MM.1S (cell line): ENCODE measurements at regions not wholly inside any gene's neighbourhood (a gene's known extent, or its start where the extent isn't known, plus 50 kb on each side); places are given as distances from the start of the nearest gene placed in this dataset.

Source experiments
- DNase-seq: peaks from one replicate; pipeline ENCODE4 v3.0.0-alpha.2; 2015
- H2AFZ ChIP-seq: fragments of 300-600 bp; sonication (generic); 2 replicates; pipeline ENCODE4 v1.6.0; 2016; ENCODE audit warnings: antibody characterized with exemption, low read length
- H3F3A ChIP-seq: fragments of 300-600 bp; sonication (generic); 2 replicates; pipeline ENCODE4 v1.6.1; 2016; ENCODE audit warnings: mild to moderate bottlenecking, antibody characterized with exemption, low read length, moderate library complexity, mixed read lengths; ENCODE audit not compliant: insufficient read depth
- H3K27ac ChIP-seq: fragments of 300-600 bp; sonication (generic); 2 replicates; pipeline ENCODE4 v1.5.1; 2016; ENCODE audit warnings: mild to moderate bottlenecking, low read length
- H3K27me3 ChIP-seq: fragments of 300-600 bp; sonication (generic); replicated peaks from 2 replicates; pipeline ENCODE4 v1.6.0; 2016; ENCODE audit warnings: low read length; ENCODE audit not compliant: insufficient read depth
- H3K36me3 ChIP-seq: fragments of 300-600 bp; sonication (generic); replicated peaks from 2 replicates; pipeline ENCODE4 v1.6.1; 2016; ENCODE audit warnings: mild to moderate bottlenecking, low read length, mixed read lengths; ENCODE audit not compliant: insufficient read depth
- H3K4me1 ChIP-seq: fragments of 300-600 bp; sonication (generic); 2 replicates; pipeline ENCODE4 v1.6.1; 2016; ENCODE audit warnings: low read length, mixed read lengths
- H3K4me2 ChIP-seq: fragments of 300-600 bp; sonication (generic); 2 replicates; pipeline ENCODE4 v1.6.0; 2016; ENCODE audit warnings: low read depth, low read length
- H3K4me3 ChIP-seq: fragments of 300-600 bp; sonication (generic); 2 replicates; pipeline ENCODE4 v1.5.1; 2016; ENCODE audit warnings: low read length, mixed read lengths
- H3K79me2 ChIP-seq: fragments of 300-600 bp; sonication (generic); 2 replicates; pipeline ENCODE4 v1.6.1; 2016; ENCODE audit warnings: mixed run types, low read length, mixed read lengths
- H3K9ac ChIP-seq: fragments of 300-600 bp; sonication (generic); 2 replicates; pipeline ENCODE4 v1.6.1; 2016; ENCODE audit warnings: low read length, mixed read lengths
- H3K9me2 ChIP-seq: fragments of 300-600 bp; sonication (generic); replicated peaks from 2 replicates; pipeline ENCODE4 v1.6.1; 2016; ENCODE audit warnings: mild to moderate bottlenecking, low read length, mixed read lengths; ENCODE audit not compliant: insufficient read depth
- H3K9me3 ChIP-seq: fragments of 300-600 bp; sonication (generic); replicated peaks from 2 replicates; pipeline ENCODE4 v1.6.1; 2016; ENCODE audit warnings: mild to moderate bottlenecking, low read length, mixed read lengths; ENCODE audit not compliant: insufficient read depth
- H4K20me1 ChIP-seq: fragments of 300-600 bp; sonication (generic); 2 replicates; pipeline ENCODE4 v1.6.1; 2016; ENCODE audit warnings: mild to moderate bottlenecking, low read length, moderate library complexity, mixed read lengths; ENCODE audit not compliant: insufficient read depth
- EZH2 ChIP-seq: fragments of 300-600 bp; sonication (generic); optimal IDR thresholded peaks from 2 replicates; pipeline ENCODE3; 2017; ENCODE audit warnings: low read depth, mild to moderate bottlenecking, antibody characterized with exemption, low read length, mixed read lengths
- EZH2phosphoT487 ChIP-seq: fragments of 300-600 bp; sonication (generic); IDR thresholded peaks from 2 replicates; pipeline ENCODE4 v1.6.1; 2018; ENCODE audit warnings: antibody characterized with exemption, low read length
- TF ChIP-seq, protein P1 (sequence below): fragments of 300-600 bp; sonication (generic); IDR thresholded peaks from 2 replicates; pipeline ENCODE4 v1.5.1; 2016; ENCODE audit warnings: antibody characterized with exemption, low read length, mixed read lengths

DNA sequence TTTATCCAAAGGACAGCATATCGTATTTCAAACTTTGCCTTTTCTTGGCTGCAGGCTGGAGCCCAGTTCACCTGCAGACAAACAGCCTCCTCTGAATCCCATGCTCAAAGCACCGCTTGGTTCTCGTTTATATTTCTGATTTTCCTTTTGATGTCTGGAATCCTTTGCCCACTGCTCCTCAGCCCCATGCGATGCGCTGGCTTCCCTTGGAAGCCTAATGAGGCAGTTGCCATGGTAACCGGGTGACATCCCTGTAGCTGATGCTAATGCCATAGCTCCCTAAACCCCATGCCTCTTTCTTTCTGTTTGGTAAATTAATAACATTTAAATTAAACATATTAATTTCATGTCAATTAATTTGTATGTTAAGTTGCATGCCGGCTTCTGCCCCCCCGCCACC lies 327.1 kb downstream of the PRDM2 start:
- no peaks in the 10 kb centered on the region for H3K79me2 ChIP-seq
- DNase-seq, result no peak
- TF ChIP-seq, protein P1, sequence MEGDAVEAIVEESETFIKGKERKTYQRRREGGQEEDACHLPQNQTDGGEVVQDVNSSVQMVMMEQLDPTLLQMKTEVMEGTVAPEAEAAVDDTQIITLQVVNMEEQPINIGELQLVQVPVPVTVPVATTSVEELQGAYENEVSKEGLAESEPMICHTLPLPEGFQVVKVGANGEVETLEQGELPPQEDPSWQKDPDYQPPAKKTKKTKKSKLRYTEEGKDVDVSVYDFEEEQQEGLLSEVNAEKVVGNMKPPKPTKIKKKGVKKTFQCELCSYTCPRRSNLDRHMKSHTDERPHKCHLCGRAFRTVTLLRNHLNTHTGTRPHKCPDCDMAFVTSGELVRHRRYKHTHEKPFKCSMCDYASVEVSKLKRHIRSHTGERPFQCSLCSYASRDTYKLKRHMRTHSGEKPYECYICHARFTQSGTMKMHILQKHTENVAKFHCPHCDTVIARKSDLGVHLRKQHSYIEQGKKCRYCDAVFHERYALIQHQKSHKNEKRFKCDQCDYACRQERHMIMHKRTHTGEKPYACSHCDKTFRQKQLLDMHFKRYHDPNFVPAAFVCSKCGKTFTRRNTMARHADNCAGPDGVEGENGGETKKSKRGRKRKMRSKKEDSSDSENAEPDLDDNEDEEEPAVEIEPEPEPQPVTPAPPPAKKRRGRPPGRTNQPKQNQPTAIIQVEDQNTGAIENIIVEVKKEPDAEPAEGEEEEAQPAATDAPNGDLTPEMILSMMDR, result no peak
- TF ChIP-seq EZH2phosphoT487 (no peak), EZH2 (no peak)

DNA sequence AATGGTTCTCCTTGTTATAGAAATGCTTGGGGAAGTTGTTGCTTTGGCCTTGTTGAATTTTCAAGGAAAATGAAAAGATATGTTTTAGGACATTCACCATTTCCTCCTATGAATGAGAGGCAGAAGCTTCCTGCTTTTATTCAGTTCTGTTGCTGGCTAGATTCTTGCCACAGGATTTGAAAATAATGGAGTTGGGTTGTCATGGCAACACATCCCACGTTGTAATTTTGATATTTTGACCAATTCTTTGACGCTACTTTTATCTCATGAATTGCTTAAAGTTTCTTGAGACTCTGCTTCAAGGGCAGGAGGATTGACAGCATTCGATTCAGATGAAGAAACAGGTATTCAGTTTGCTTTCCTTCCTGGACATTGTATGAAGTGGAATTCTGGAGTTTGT lies 331.5 kb downstream of the PRDM2 start:
- Histone ChIP-seq H3K9me2 (no peaks in the 10 kb centered on the region), H3K9me3 (no peaks in the 10 kb centered on the region), H3K4me2 (no peak overlapping the region), H3K4me1 (peaks cover 18% of the 10 kb centered on the region), H3K27me3 (no peaks in the 10 kb centered on the region), H3K4me3 (no peak overlapping the region), H4K20me1 (no peaks in the 10 kb centered on the region), H3K9ac (no peak overlapping the region), H3K79me2 (no peaks in the 10 kb centered on the region), H3K27ac (no peak overlapping the region), H3F3A (peaks cover 11% of the 10 kb centered on the region), H3K36me3 (no peaks in the 10 kb centered on the region), H2AFZ (no peak overlapping the region)
- TF ChIP-seq EZH2phosphoT487, result no peak
- TF ChIP-seq EZH2, result no peak
- TF ChIP-seq, protein P1, result no peak
- DNase-seq, result no peak

More for the DNA sequence above, 327.1 kb downstream of the PRDM2 start:
- Histone ChIP-seq H3K4me2 (no peak overlapping the region), H3K4me1 (no peaks in the 10 kb centered on the region), H3K27me3 (no peaks in the 10 kb centered on the region), H3F3A (no peaks in the 10 kb centered on the region), H3K36me3 (no peaks in the 10 kb centered on the region), H2AFZ (no peak overlapping the region), H3K4me3 (no peak overlapping the region), H3K9ac (no peak overlapping the region), H3K9me3 (no peaks in the 10 kb centered on the region), H3K27ac (no peak overlapping the region), H4K20me1 (no peaks in the 10 kb centered on the region), H3K9me2 (no peaks in the 10 kb centered on the region)

DNA sequence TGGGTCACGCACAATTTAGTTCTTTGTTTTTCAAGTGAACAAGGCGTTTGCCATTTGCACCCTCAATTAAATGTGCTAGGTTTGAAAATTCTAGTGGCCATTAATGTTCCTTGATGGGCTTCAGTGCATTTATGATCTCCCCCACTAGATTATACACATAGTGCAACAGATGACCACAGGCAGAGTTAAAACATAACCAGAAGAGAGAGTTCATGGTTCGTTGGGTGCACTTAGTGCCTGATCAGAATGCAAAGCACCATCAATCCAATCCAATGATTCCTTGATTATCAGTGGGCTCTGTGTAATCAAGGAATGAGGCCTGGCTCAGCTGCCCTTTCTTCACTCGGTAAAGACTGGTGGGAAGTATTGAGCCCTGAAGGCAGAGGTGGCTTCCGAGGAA lies 334.5 kb downstream of the PRDM2 start:
- Histone ChIP-seq H3K4me1 (peaks cover 44% of the 10 kb centered on the region), H3K9me2 (no peaks in the 10 kb centered on the region), H3K9me3 (no peaks in the 10 kb centered on the region), H4K20me1 (no peaks in the 10 kb centered on the region), H3K9ac (no peak overlapping the region), H3K4me2 (no peak overlapping the region), H3K36me3 (no peaks in the 10 kb centered on the region), H3K79me2 (no peaks in the 10 kb centered on the region), H3F3A (peaks cover 34% of the 10 kb centered on the region), H3K27ac (no peak overlapping the region), H3K27me3 (no peaks in the 10 kb centered on the region), H3K4me3 (no peak overlapping the region), H2AFZ (no peak overlapping the region)
- TF ChIP-seq, protein P1, result no peak
- no peak for TF ChIP-seq EZH2phosphoT487
- TF ChIP-seq EZH2, result no peak
- no peak for DNase-seq
